H1 (cell line): ENCODE measurements at regions not wholly inside any gene's neighbourhood (a gene's known extent, or its start where the extent isn't known, plus 50 kb on each side); places are given as distances from the start of the nearest gene placed in this dataset.

ENCODE experiments used
- CTCF ChIA-PET: fragments of 300-600 bp; sonication (Branson Sonifier 250); formaldehyde crosslinking; loops from one replicate; lab custom pipeline; 2021; ENCODE audit not compliant: partially characterized antibody; lab: Charles Lee
- POLR2A ChIA-PET: fragments of 300-600 bp; sonication (Branson Sonifier 250); formaldehyde crosslinking; loops from one replicate; lab custom pipeline; 2021; ENCODE audit warnings: inconsistent platforms; ENCODE audit not compliant: partially characterized antibody; lab: Charles Lee
- DNase-seq, 2 experiments: peaks; one replicate each; pipeline versions ENCODE4 v3.0.0 to v3.0.0-alpha.2; 2010 to 2022; ENCODE audit warnings: low spot score in 2 of 2, low read depth in 1 of 2, mixed read lengths in 1 of 2
- FAIRE-seq: peaks from 2 replicates; lab custom pipeline; 2011; peaks lifted over from hg19 to GRCh38; lab: Jason Lieb, UNC
- H2AFZ ChIP-seq: 2 replicates; pipeline ENCODE4 v1.8.1; 2012; ENCODE audit warnings: low read length, inconsistent platforms
- H2AK5ac ChIP-seq: 2 replicates; pipeline ENCODE4 v1.6.1; 2013; ENCODE audit warnings: low read depth, low read length
- H2BK120ac ChIP-seq: replicated peaks from 2 replicates; pipeline ENCODE3; 2013; ENCODE audit warnings: low read depth, low read length, inconsistent platforms
- H2BK12ac ChIP-seq: 2 replicates; pipeline ENCODE4 v1.6.1; 2013; ENCODE audit warnings: low read depth, low read length
- H2BK15ac ChIP-seq: 2 replicates; pipeline ENCODE4 v1.6.1; 2013; ENCODE audit warnings: low read length
- H2BK20ac ChIP-seq: 2 replicates; pipeline ENCODE4 v1.6.1; 2013; ENCODE audit warnings: low read length
- H2BK5ac ChIP-seq: 2 replicates; pipeline ENCODE4 v1.6.1; 2013; ENCODE audit warnings: low read depth, low read length
- H3K14ac ChIP-seq: 2 replicates; pipeline ENCODE4 v1.6.1; 2013; ENCODE audit warnings: inconsistent platforms; ENCODE audit not compliant: insufficient read length
- H3K18ac ChIP-seq: 2 replicates; pipeline ENCODE4 v1.6.1; 2013; ENCODE audit warnings: low read length; ENCODE audit errors: extremely low read depth
- H3K23ac ChIP-seq: 2 replicates; pipeline ENCODE4 v1.6.1; 2013; ENCODE audit warnings: inconsistent platforms; ENCODE audit not compliant: insufficient read length
- H3K23me2 ChIP-seq: 2 replicates; pipeline ENCODE4 v1.6.1; 2013; ENCODE audit warnings: low read depth, low read length
- H3K27ac ChIP-seq: 2 replicates; pipeline ENCODE4 v1.6.1; 2011; ENCODE audit warnings: low read depth, low read length, inconsistent platforms
- H3K27me3 ChIP-seq, 4 experiments: replicated peaks in 1 of 4; 1 replicate in 1 of 4; 2 replicates in 3 of 4; pipeline versions ENCODE4 v1.6.1 to v1.8.1; 2011 to 2013; ENCODE audit warnings: low read length in 3 of 4, mild to moderate bottlenecking in 3 of 4, inconsistent platforms in 2 of 4, mixed read lengths in 2 of 4, moderate library complexity in 1 of 4; ENCODE audit not compliant: control insufficient read depth in 3 of 4, insufficient read depth in 3 of 4; ENCODE audit errors: extremely low read depth in 1 of 4
- H3K36me3 ChIP-seq, 4 experiments: 2 replicates each; pipeline versions ENCODE4 v1.6.1 to v1.8.1; 2011 to 2013; ENCODE audit warnings: mild to moderate bottlenecking in 4 of 4, low read length in 3 of 4, moderate library complexity in 2 of 4, control low read depth in 1 of 4, inconsistent platforms in 1 of 4; ENCODE audit not compliant: insufficient read depth in 4 of 4, control insufficient read depth in 2 of 4
- H3K4ac ChIP-seq: replicated peaks from 2 replicates; pipeline ENCODE3; 2013; ENCODE audit warnings: low read length, low read depth, mixed read lengths, inconsistent platforms; ENCODE audit not compliant: insufficient read length
- H3K4me1 ChIP-seq, 4 experiments: replicated peaks in 1 of 4; 1 replicate in 1 of 4; 2 replicates in 3 of 4; pipeline versions ENCODE4 v1.6.1 to v1.8.1; 2011 to 2013; ENCODE audit warnings: low read length in 3 of 4, inconsistent platforms in 2 of 4, mixed read lengths in 1 of 4; ENCODE audit not compliant: insufficient read depth in 4 of 4, control insufficient read depth in 3 of 4
- H3K4me2 ChIP-seq, 2 experiments: 2 replicates each; pipeline versions ENCODE4 v1.6.1 to v1.8.1; 2011 to 2013; ENCODE audit warnings: low read depth in 2 of 2, low read length in 2 of 2, control low read depth in 1 of 2, inconsistent platforms in 1 of 2, mild to moderate bottlenecking in 1 of 2; ENCODE audit not compliant: insufficient read depth in 1 of 2
- H3K4me3 ChIP-seq, 4 experiments: fragments of 200-600, 300-600 bp in 1 of 4; sonication (generic), shearing (Covaris generic), sonication (Bioruptor Twin) in 1 of 4; 2 replicates each; pipeline versions ENCODE4 v1.5.1 to v1.8.1; 2011 to 2016; ENCODE audit warnings: low read length in 4 of 4, low read depth in 3 of 4, control low read depth in 2 of 4, inconsistent platforms in 2 of 4, mild to moderate bottlenecking in 2 of 4, mixed read lengths in 1 of 4, moderate library complexity in 1 of 4; ENCODE audit not compliant: insufficient read depth in 2 of 4; ENCODE audit errors: extremely low read depth in 1 of 4
- H3K56ac ChIP-seq: replicated peaks from 2 replicates; pipeline ENCODE3; 2013; ENCODE audit warnings: low read depth, mild to moderate bottlenecking, mixed read lengths, low read length, inconsistent platforms; ENCODE audit not compliant: insufficient read length
- H3K79me1 ChIP-seq: 2 replicates; pipeline ENCODE4 v1.6.1; 2013; ENCODE audit warnings: low read depth, low read length, control low read depth
- H3K79me2 ChIP-seq, 2 experiments: 2 replicates each; pipeline versions ENCODE4 v1.6.1 to v1.8.1; 2012 to 2013; ENCODE audit warnings: low read length in 2 of 2, mild to moderate bottlenecking in 2 of 2, inconsistent platforms in 1 of 2; ENCODE audit not compliant: insufficient read depth in 2 of 2, control insufficient read depth in 1 of 2
- H3K9ac ChIP-seq, 4 experiments: replicated peaks in 1 of 4; 1 replicate in 1 of 4; 2 replicates in 3 of 4; pipeline versions ENCODE4 v1.6.1 to v1.8.1; 2011 to 2013; ENCODE audit warnings: low read depth in 3 of 4, low read length in 3 of 4, control low read depth in 2 of 4, mild to moderate bottlenecking in 2 of 4, moderate library complexity in 2 of 4, inconsistent platforms in 1 of 4; ENCODE audit errors: extremely low read depth in 1 of 4
- H3K9me3 ChIP-seq, 2 experiments: 2 replicates each; pipeline versions ENCODE4 v1.6.1 to v1.8.1; 2012 to 2013; ENCODE audit warnings: mild to moderate bottlenecking in 2 of 2, moderate library complexity in 2 of 2, control low read depth in 1 of 2, inconsistent platforms in 1 of 2, low read depth in 1 of 2, low read length in 1 of 2, mixed read lengths in 1 of 2; ENCODE audit not compliant: insufficient read depth in 2 of 2
- H4K20me1 ChIP-seq, 2 experiments: replicated peaks in 1 of 2; 2 replicates each; pipeline versions ENCODE3 to v1.8.1; 2011 to 2013; ENCODE audit warnings: inconsistent platforms in 2 of 2, low read length in 2 of 2, mild to moderate bottlenecking in 1 of 2; ENCODE audit not compliant: insufficient read depth in 2 of 2, control insufficient read depth in 1 of 2
- H4K5ac ChIP-seq: 2 replicates; pipeline ENCODE4 v1.6.1; 2013; ENCODE audit warnings: low read length, low read depth, mixed read lengths, inconsistent platforms; ENCODE audit not compliant: insufficient read length
- H4K8ac ChIP-seq: 2 replicates; pipeline ENCODE4 v1.8.0; 2013; ENCODE audit warnings: mild to moderate bottlenecking, moderate library complexity, low read length, inconsistent platforms; ENCODE audit not compliant: insufficient read depth; ENCODE audit errors: extremely low read depth
- H4K91ac ChIP-seq: replicated peaks from 2 replicates; pipeline ENCODE3; 2013; ENCODE audit warnings: low read length, mixed read lengths, inconsistent platforms; ENCODE audit not compliant: insufficient read length
- MAFK ChIP-seq: IDR thresholded peaks from 2 replicates; pipeline ENCODE4 v1.6.1; 2012; ENCODE audit warnings: low read depth, mild to moderate bottlenecking, improper control_type of control experiment, low read length
- POLR2AphosphoS5 ChIP-seq: IDR thresholded peaks from 2 replicates; pipeline ENCODE4 v1.6.1; 2011; ENCODE audit warnings: low read depth, low read length

GRCh38 chr13:85445534-85445933 lies 353.7 kb downstream of the SLITRK6 start:
- no peaks in the 10 kb centered on the region for H3K36me3 ChIP-seq
- no peak overlapping the region for H3K56ac ChIP-seq
- POLR2A ChIA-PET: no interaction called here
- H4K20me1 ChIP-seq: no peaks in the 10 kb centered on the region
- no peak overlapping the region for H3K18ac ChIP-seq
- H2BK5ac ChIP-seq: no peak overlapping the region
- H2AFZ ChIP-seq: no peak overlapping the region
- H4K5ac ChIP-seq: no peak overlapping the region
- H3K14ac ChIP-seq: no peak overlapping the region
- H3K27me3 ChIP-seq: no peaks in the 10 kb centered on the region
- H3K4me2 ChIP-seq: no peak overlapping the region
- no peak overlapping the region for H4K8ac ChIP-seq
- no peaks in the 10 kb centered on the region for H3K23me2 ChIP-seq
- no peak overlapping the region for H2BK20ac ChIP-seq
- H2AK5ac ChIP-seq: no peak overlapping the region
- H2BK120ac ChIP-seq: no peak overlapping the region
- no peak for FAIRE-seq
- peaks cover 0 to 4% (median 0%) of the 10 kb centered on the region in 4 experiments; a peak in 1 of 7 replicates for H3K4me1 ChIP-seq
- no peaks in the 10 kb centered on the region for H3K9me3 ChIP-seq
- H3K79me1 ChIP-seq: no peaks in the 10 kb centered on the region
- H3K9ac ChIP-seq: no peak overlapping the region
- no peak overlapping the region for H2BK15ac ChIP-seq
- no peak overlapping the region for H3K23ac ChIP-seq
- H3K79me2 ChIP-seq: no peaks in the 10 kb centered on the region
- H4K91ac ChIP-seq: no peak overlapping the region
- TF ChIP-seq MAFK: peak; percentile 42; the same call in 1 of the 2 replicates
- no peak for TF ChIP-seq POLR2AphosphoS5
- no peak for DNase-seq
- H2BK12ac ChIP-seq: no peak overlapping the region
- H3K4ac ChIP-seq: no peak overlapping the region
- H3K27ac ChIP-seq: no peak overlapping the region
- CTCF ChIA-PET: no interaction called here
- no peak overlapping the region for H3K4me3 ChIP-seq
